Embryonic facial prominence (tissue), 1 donor: ENCODE measurements at regions not wholly inside any gene's neighbourhood (a gene's known extent, or its start where the extent isn't known, plus 50 kb on each side); places are given as distances from the start of the nearest gene placed in this dataset.
"Not testable (repeated sequence)": the region's sequence is repeated elsewhere in the genome, so short reads cannot be mapped to it uniquely, and the experiment has no call there.

Source experiments
- DNase-seq: peaks from one replicate; pipeline ENCODE4 v3.0.0-alpha.2; 2016; ENCODE audit errors: extremely low spot score

GRCh38 chr5:90285581-90285980 lies 124.0 kb downstream of the CETN3 start:
- DNase-seq, result no peak

- no peak for DNase-seq
Observed at GRCh38 chr5:90284375-90284774, 125.2 kb downstream of the CETN3 start.

- DNase-seq, result no peak
Observed at GRCh38 chr5:90279091-90279490, 130.5 kb downstream of the CETN3 start.

- no peak for DNase-seq
Observed at GRCh38 chr5:90274216-90274615, 135.3 kb downstream of the CETN3 start.

GRCh38 chr5:90267646-90268045 lies 141.9 kb downstream of the CETN3 start:
- DNase-seq, result no peak

GRCh38 chr5:90265545-90265857 lies 144.1 kb downstream of the CETN3 start:
- no peak for DNase-seq

- peak; percentile 75 for DNase-seq
Observed at GRCh38 chr5:90264689-90265544, 144.6 kb downstream of the CETN3 start.

GRCh38 chr5:90263102-90263820 lies 146.3 kb downstream of the CETN3 start:
- no peak for DNase-seq

- DNase-seq, result no peak
Observed at GRCh38 chr5:90251447-90251846, 158.1 kb downstream of the CETN3 start.

GRCh38 chr5:90248640-90249039 lies 160.9 kb downstream of the CETN3 start:
- no peak for DNase-seq

GRCh38 chr5:90243848-90244247 lies 165.7 kb downstream of the CETN3 start:
- not testable (repeated sequence) for DNase-seq

- DNase-seq, result no peak
Observed at GRCh38 chr5:90233476-90233875, 176.1 kb downstream of the CETN3 start.

- no peak for DNase-seq
Observed at GRCh38 chr5:90231688-90232087, 177.9 kb downstream of the CETN3 start.

GRCh38 chr5:90227683-90228082 lies 181.9 kb downstream of the CETN3 start:
- no peak for DNase-seq

- no peak for DNase-seq
Observed at GRCh38 chr5:90226433-90227099, 183.0 kb downstream of the CETN3 start.

GRCh38 chr5:90224342-90224741 lies 185.2 kb downstream of the CETN3 start:
- no peak for DNase-seq

GRCh38 chr5:90223756-90224155 lies 185.8 kb downstream of the CETN3 start:
- no peak for DNase-seq

GRCh38 chr5:90221951-90222350 lies 187.6 kb downstream of the CETN3 start:
- no peak for DNase-seq

- DNase-seq, result no peak
Observed at GRCh38 chr5:90220554-90220953, 189.0 kb downstream of the CETN3 start.

- DNase-seq, result no peak
Observed at GRCh38 chr5:90214991-90215390, 194.6 kb downstream of the CETN3 start.

- not testable (repeated sequence) for DNase-seq
Observed at GRCh38 chr5:90208323-90208722, 201.2 kb downstream of the CETN3 start.

- DNase-seq, result no peak
Observed at GRCh38 chr5:90201923-90202322, 207.6 kb downstream of the CETN3 start.
